HAP-1 (cell line): ENCODE measurements at regions not wholly inside any gene's neighbourhood (a gene's known extent, or its start where the extent isn't known, plus 50 kb on each side); places are given as distances from the start of the nearest gene placed in this dataset.

Experiments used
- DNase-seq, 2 experiments: peaks; one replicate each; pipeline ENCODE4 v3.0.0-alpha.2; 2016 to 2020; ENCODE audit warnings: low spot score in 2 of 2
- H3K27me3 ChIP-seq: fragments of 250-450 bp; sonication (Bioruptor Pico); 2 replicates; pipeline ENCODE4 v1.5.1; 2020; ENCODE audit warnings: low read depth, mild to moderate bottlenecking, moderate library complexity
- H3K36me3 ChIP-seq: fragments of 250-450 bp; sonication (Bioruptor Pico); replicated peaks from 2 replicates; pipeline ENCODE4 v1.5.1; 2020; ENCODE audit warnings: mild to moderate bottlenecking
- H3K4me1 ChIP-seq: fragments of 250-450 bp; sonication (Bioruptor Pico); 2 replicates; pipeline ENCODE4 v1.5.1; 2020; ENCODE audit warnings: mild to moderate bottlenecking
- H3K4me3 ChIP-seq: fragments of 250-450 bp; sonication (Bioruptor Pico); 2 replicates; pipeline ENCODE4 v1.5.1; 2020; ENCODE audit warnings: mild to moderate bottlenecking, moderate library complexity
- H3K9me3 ChIP-seq: fragments of 250-450 bp; sonication (Bioruptor Pico); 2 replicates; pipeline ENCODE4 v1.5.1; 2020; ENCODE audit warnings: mild to moderate bottlenecking, moderate library complexity
- in situ Hi-C: fragments of 300-500 bp; cut with MboI; formaldehyde crosslinking; loops from 3 replicates; pipeline ENCODE4 v1.14.3; 2020; ENCODE audit warnings: low sequenced_read_pairs, inconsistent platforms, mixed read lengths

DNA sequence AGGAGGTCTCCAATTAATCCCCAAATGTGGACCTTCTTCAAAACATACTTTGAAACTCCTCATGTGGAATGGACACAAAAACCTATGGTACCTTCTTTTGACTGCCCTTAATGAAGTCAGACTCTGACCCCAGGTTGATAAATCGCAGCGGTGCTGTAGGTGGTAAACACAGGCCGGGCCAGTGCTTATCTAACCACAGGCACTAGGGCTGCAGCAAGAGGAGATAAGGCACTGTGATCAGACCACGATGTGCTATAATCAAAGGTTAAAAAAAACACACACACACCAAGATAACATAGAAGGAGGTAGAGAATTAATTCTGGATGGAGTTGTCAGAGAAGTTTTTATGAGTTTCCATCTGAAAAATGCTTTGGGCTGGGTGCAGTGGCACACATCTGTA lies 52.3 kb upstream of the SIPA1L2 start:
- DNase-seq = no peak
- in situ Hi-C loops = no loop called here
- Histone ChIP-seq H3K4me1 (no peaks in the 10 kb centered on the region), H3K4me3 (no peak overlapping the region), H3K27me3 (no peaks in the 10 kb centered on the region), H3K9me3 (no peaks in the 10 kb centered on the region), H3K36me3 (no peaks in the 10 kb centered on the region)

DNA sequence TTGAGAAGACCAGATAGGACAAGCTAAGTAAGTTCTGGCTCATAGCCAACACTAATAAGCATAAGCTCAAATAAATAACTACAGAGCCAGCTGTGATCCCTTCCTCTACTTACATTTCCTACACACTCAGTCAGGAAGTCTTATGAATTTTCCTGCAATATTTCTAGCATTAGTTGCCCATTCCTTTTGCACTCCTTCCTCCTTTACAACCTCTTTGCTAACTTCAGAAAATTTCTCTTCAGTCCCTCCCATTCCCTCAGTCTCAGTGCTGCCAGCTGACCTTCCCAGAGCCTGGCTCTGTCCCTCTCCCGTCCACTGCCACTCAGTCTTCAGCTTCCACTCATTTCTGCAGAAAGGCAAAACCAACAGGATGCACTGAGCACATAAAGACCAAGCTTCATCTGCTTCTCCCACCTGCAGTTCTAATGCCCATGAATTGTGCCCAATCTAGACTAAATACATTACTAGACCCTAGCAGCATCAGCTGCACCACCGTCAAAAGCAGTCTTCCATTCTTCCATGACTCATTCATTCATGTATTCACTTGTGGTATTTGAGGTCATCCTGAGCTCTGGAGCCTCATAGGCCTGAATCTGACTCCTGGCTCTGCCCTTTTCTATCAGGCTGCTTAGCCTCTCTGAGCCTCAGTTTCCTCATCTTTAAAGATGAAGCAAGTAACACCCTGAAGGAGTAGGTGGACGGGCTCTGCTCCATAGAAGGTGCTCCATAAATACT lies 54.6 kb upstream of the SIPA1L2 start:
- Histone ChIP-seq H3K4me1 (no peaks in the 10 kb centered on the region), H3K36me3 (no peaks in the 10 kb centered on the region), H3K27me3 (no peaks in the 10 kb centered on the region), H3K9me3 (no peaks in the 10 kb centered on the region), H3K4me3 (no peak overlapping the region)
- in situ Hi-C loops = no loop called here
- no peak for DNase-seq

DNA sequence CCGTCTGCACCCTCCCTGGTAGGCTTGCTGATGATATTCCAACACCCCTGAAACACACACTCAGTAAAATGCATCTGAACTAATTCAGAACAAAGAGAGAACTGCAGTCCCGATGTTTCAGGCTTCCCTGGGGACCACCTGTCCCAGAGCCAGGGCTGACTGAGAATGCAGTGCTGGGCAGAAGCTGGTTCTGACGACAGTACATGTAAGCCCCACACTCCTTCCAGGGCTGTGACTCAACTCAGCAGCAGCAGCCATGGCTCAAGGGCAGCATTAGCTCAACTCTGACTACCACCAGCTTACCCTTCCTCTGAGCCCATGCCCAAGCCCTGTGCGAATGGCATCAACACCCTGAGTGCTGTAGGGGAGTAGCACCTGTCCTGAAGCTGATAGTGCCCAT lies 56.4 kb upstream of the SIPA1L2 start:
- in situ Hi-C loops = no loop called here
- Histone ChIP-seq H3K4me3 (no peak overlapping the region), H3K4me1 (no peaks in the 10 kb centered on the region), H3K36me3 (no peaks in the 10 kb centered on the region), H3K27me3 (no peaks in the 10 kb centered on the region), H3K9me3 (no peaks in the 10 kb centered on the region)
- DNase-seq = no peak

DNA sequence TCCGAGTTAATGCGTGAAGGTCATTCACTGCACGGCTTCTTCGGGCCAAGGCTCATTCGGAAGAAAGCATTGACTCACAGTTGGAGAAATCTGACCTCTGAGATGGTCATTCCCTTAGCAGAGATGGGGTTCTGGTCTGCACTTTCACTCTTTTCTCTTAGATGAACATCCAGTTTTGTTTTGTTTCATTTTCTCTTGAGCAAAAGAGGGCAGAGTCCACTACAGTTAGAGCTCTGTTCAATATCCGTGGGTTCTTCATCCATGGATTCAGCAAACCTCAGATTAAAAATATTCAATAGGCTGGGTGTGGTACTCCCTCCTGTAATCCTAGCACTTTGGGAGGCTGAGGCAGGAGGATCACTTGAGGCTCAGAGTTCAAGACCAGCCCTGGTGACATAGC lies 57.4 kb upstream of the SIPA1L2 start:
- Histone ChIP-seq H3K4me3 (no peak overlapping the region), H3K4me1 (no peaks in the 10 kb centered on the region), H3K36me3 (no peaks in the 10 kb centered on the region), H3K9me3 (no peaks in the 10 kb centered on the region), H3K27me3 (no peaks in the 10 kb centered on the region)
- DNase-seq = no peak
- in situ Hi-C loops = no loop called here

GRCh38 chr1:232687728-232688127 lies 57.8 kb upstream of the SIPA1L2 start:
- H3K4me1 ChIP-seq = no peaks in the 10 kb centered on the region
- H3K36me3 ChIP-seq = no peaks in the 10 kb centered on the region
- in situ Hi-C loops = no loop called here
- no peaks in the 10 kb centered on the region for H3K9me3 ChIP-seq
- no peaks in the 10 kb centered on the region for H3K27me3 ChIP-seq
- DNase-seq = no peak
- H3K4me3 ChIP-seq = no peak overlapping the region

- in situ Hi-C loops = no loop called here
- DNase-seq = no peak
- Histone ChIP-seq H3K36me3 (no peaks in the 10 kb centered on the region), H3K9me3 (no peaks in the 10 kb centered on the region), H3K4me3 (no peak overlapping the region), H3K27me3 (no peaks in the 10 kb centered on the region), H3K4me1 (no peaks in the 10 kb centered on the region)
These were observed 58.5 kb upstream of the SIPA1L2 start for GRCh38 chr1:232688398-232688797.

GRCh38 chr1:232689711-232690110 lies 59.8 kb upstream of the SIPA1L2 start:
- Histone ChIP-seq H3K27me3 (no peaks in the 10 kb centered on the region), H3K4me3 (no peak overlapping the region), H3K4me1 (no peaks in the 10 kb centered on the region), H3K9me3 (no peaks in the 10 kb centered on the region), H3K36me3 (no peaks in the 10 kb centered on the region)
- in situ Hi-C loops = no loop called here
- no peak for DNase-seq

GRCh38 chr1:232690285-232690935 lies 60.5 kb upstream of the SIPA1L2 start:
- Histone ChIP-seq H3K4me3 (no peak overlapping the region), H3K27me3 (no peaks in the 10 kb centered on the region), H3K4me1 (no peaks in the 10 kb centered on the region), H3K9me3 (no peaks in the 10 kb centered on the region), H3K36me3 (no peaks in the 10 kb centered on the region)
- in situ Hi-C loops = no loop called here
- no peak for DNase-seq

DNA sequence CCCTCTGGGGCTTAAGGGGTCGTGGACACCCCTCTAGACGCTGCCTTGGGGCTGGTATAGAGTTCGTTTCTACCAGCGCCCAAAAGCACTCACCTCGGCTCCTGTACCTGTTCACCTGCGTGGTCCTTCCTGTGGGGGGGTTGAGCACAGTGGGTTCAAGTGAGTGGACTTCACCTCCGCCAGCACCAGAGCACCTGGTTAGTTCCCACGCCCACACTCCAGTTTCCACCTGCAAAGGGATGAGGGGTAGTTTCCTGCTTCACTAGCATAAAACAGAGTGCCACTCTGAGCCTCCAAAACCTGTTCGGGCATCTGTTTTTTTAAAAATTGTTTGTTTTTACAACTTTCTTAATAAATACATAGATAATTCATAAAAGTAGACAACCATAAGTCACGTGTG lies 64.5 kb upstream of the SIPA1L2 start:
- in situ Hi-C loops = no loop called here
- no peaks in the 10 kb centered on the region for H3K4me1 ChIP-seq
- no peaks in the 10 kb centered on the region for H3K27me3 ChIP-seq
- no peak overlapping the region for H3K4me3 ChIP-seq
- no peaks in the 10 kb centered on the region for H3K9me3 ChIP-seq
- no peaks in the 10 kb centered on the region for H3K36me3 ChIP-seq
- no peak for DNase-seq

DNA sequence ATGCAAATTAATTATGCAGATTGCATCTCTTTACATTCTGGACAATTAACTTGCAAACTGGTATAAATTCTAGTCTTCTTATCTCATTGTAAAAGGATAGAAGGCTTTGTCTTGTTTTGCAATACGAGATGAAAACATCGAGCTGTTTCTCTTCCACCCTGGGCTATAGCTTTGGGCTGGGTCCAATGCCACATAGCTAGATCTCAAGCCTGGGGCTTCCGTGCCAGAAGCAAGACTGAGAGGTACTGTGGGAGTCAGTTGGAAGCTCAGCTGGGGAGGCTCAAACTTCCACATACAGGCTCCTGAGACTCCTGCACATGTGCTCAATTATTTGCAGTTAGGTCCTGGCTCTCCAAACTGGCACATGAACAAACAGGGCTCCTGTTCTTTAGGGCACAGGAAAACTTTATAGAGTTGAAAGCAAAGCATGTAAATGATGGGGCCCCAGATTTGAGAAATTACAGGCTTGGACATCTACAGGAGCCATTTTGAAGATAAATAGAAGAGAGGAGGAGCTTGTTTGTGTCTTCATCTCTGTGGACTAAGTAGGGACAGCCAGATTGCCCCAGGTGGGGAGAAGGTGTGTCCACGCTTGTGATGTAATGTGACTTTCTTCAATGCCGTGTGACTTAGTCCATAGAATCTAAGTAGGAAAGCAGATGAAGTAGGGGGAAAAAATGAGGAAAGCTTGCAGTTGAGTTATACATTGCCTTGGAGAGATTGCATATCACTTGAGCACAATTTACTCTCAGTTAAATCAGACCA lies 65.9 kb upstream of the SIPA1L2 start:
- no peak overlapping the region for H3K4me3 ChIP-seq
- no peaks in the 10 kb centered on the region for H3K36me3 ChIP-seq
- H3K9me3 ChIP-seq = no peaks in the 10 kb centered on the region
- H3K27me3 ChIP-seq = no peaks in the 10 kb centered on the region
- in situ Hi-C loops = no loop called here
- DNase-seq = no peak
- no peaks in the 10 kb centered on the region for H3K4me1 ChIP-seq

DNA sequence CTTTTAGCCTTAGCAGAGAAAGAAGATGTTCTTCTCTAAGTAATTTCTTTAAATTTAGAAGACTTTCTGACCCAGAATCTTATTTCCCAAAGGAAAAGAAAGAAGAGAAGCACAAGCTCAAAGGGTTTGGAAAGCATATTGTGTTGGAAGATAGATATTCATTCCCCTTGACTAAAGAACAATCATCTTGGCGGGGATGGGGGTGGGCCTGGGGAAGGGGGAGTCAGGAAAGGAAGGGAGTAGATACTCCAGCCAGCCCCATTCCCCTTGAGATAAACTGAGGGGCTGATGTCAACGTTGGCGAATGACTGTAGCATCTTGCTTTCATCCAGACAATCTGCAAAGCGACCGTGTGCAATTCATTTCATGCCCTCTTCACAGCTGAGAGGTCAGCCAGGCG lies 66.5 kb upstream of the SIPA1L2 start:
- no peaks in the 10 kb centered on the region for H3K27me3 ChIP-seq
- H3K9me3 ChIP-seq = no peaks in the 10 kb centered on the region
- in situ Hi-C loops = no loop called here
- no peaks in the 10 kb centered on the region for H3K4me1 ChIP-seq
- H3K4me3 ChIP-seq = no peak overlapping the region
- H3K36me3 ChIP-seq = no peaks in the 10 kb centered on the region
- DNase-seq = no peak

DNA sequence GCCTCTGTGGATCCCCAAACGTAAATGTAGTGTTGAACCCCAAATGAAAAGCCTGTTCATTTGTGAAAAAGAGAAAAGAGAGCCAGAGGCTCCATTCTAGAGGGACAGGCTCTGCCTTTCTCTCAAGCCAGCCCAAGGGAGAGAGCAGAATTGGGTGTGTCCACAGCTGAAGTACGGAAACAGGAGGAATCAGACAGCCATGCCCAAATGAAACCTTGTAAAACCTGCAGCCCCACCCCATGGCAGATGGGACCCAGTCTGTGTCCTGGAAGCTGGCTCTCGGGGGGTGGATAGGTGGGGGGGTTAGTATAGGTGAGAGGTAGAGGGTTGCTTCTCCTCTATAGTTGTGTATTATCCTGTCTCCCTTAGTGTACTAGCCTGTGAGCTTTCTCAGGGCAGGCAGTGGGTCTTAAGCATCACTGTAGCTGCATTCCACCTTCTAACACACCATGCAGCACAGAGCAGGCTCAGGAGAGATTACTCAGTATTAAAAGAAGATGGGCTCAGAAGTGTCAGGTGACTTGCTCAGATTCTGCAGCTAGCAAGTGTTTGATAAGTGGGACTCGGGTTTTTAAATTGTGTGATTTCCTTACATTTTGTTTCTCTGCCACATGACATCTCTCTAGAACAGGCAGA lies 67.4 kb upstream of the SIPA1L2 start:
- in situ Hi-C loops = no loop called here
- Histone ChIP-seq H3K36me3 (no peaks in the 10 kb centered on the region), H3K4me3 (no peak overlapping the region), H3K27me3 (no peaks in the 10 kb centered on the region), H3K4me1 (no peaks in the 10 kb centered on the region), H3K9me3 (no peaks in the 10 kb centered on the region)
- DNase-seq = no peak

GRCh38 chr1:232699814-232700213 lies 69.9 kb upstream of the SIPA1L2 start:
- no peaks in the 10 kb centered on the region for H3K27me3 ChIP-seq
- no peak for DNase-seq
- H3K9me3 ChIP-seq = no peaks in the 10 kb centered on the region
- in situ Hi-C loops = no loop called here
- no peaks in the 10 kb centered on the region for H3K36me3 ChIP-seq
- H3K4me1 ChIP-seq = no peaks in the 10 kb centered on the region
- H3K4me3 ChIP-seq = no peak overlapping the region

GRCh38 chr1:232702911-232703310 lies 73.0 kb upstream of the SIPA1L2 start:
- no peaks in the 10 kb centered on the region for H3K27me3 ChIP-seq
- no peak overlapping the region for H3K4me3 ChIP-seq
- no peaks in the 10 kb centered on the region for H3K4me1 ChIP-seq
- H3K36me3 ChIP-seq = no peaks in the 10 kb centered on the region
- in situ Hi-C loops = no loop called here
- no peaks in the 10 kb centered on the region for H3K9me3 ChIP-seq
- DNase-seq = no peak
